ENCODE measurements at regions not wholly inside any gene's neighbourhood (a gene's known extent, or its start where the extent isn't known, plus 50 kb on each side); places are given as distances from the start of the nearest gene placed in this dataset.
"Not testable (repeated sequence)": the region's sequence is repeated elsewhere in the genome, so short reads cannot be mapped to it uniquely, and the experiment has no call there.

- DNase-seq (ENCODE audit: low read depth in 2 of 3, low spot score in 1 of 3): no peak
These were observed 164.2 kb downstream of the VAPA start for GRCh38 chr18:10077986-10078385.

- no peak for DNase-seq (ENCODE audit: low read depth in 2 of 3, low spot score in 1 of 3)
These were observed 166.6 kb downstream of the VAPA start for GRCh38 chr18:10080372-10080771.

GRCh38 chr18:10081492-10081891 is 167.7 kb downstream of the VAPA start:
- DNase-seq (ENCODE audit: low read depth in 2 of 3, low spot score in 1 of 3): no peak

- DNase-seq (ENCODE audit: low read depth in 2 of 3, low spot score in 1 of 3): no peak
These were observed 171.6 kb downstream of the VAPA start for GRCh38 chr18:10085416-10085815.

- no peak for DNase-seq (ENCODE audit: low read depth in 2 of 3, low spot score in 1 of 3)
These were observed 172.1 kb downstream of the VAPA start for GRCh38 chr18:10085876-10086275.

GRCh38 chr18:10086458-10087210 is 172.8 kb downstream of the VAPA start:
- no peak for DNase-seq (ENCODE audit: low read depth in 2 of 3, low spot score in 1 of 3)

- no peak for DNase-seq (ENCODE audit: low read depth in 2 of 3, low spot score in 1 of 3)
These were observed 174.9 kb downstream of the VAPA start for GRCh38 chr18:10088734-10089133.

GRCh38 chr18:10089881-10090280 is 176.1 kb downstream of the VAPA start:
- DNase-seq (ENCODE audit: low read depth in 2 of 3, low spot score in 1 of 3): no peak

- no peak for DNase-seq (ENCODE audit: low read depth in 2 of 3, low spot score in 1 of 3)
These were observed 176.9 kb downstream of the VAPA start for GRCh38 chr18:10090668-10091067.

- no peak for DNase-seq (ENCODE audit: low read depth in 2 of 3, low spot score in 1 of 3)
These were observed 179.6 kb downstream of the VAPA start for GRCh38 chr18:10093445-10093844.

GRCh38 chr18:10094154-10094553 is 180.3 kb downstream of the VAPA start:
- DNase-seq (ENCODE audit: low read depth in 2 of 3, low spot score in 1 of 3): no peak

- no peak for DNase-seq (ENCODE audit: low read depth in 2 of 3, low spot score in 1 of 3)
These were observed 180.8 kb downstream of the VAPA start for GRCh38 chr18:10094655-10095054.

GRCh38 chr18:10095356-10095755 is 181.5 kb downstream of the VAPA start:
- no peak for DNase-seq (ENCODE audit: low read depth in 2 of 3, low spot score in 1 of 3)

GRCh38 chr18:10099539-10100140 is 185.8 kb downstream of the VAPA start:
- no peak for DNase-seq (ENCODE audit: low read depth in 2 of 3, low spot score in 1 of 3)

- no peak for DNase-seq (ENCODE audit: low read depth in 2 of 3, low spot score in 1 of 3)
These were observed 186.4 kb downstream of the VAPA start for GRCh38 chr18:10100196-10100595.

- no peak for DNase-seq (ENCODE audit: low read depth in 2 of 3, low spot score in 1 of 3)
These were observed 187.3 kb downstream of the VAPA start for GRCh38 chr18:10100941-10101701.

GRCh38 chr18:10101729-10102128 is 187.9 kb downstream of the VAPA start:
- DNase-seq (ENCODE audit: low read depth in 2 of 3, low spot score in 1 of 3): no peak

GRCh38 chr18:10105118-10105517 is 191.3 kb downstream of the VAPA start:
- DNase-seq (ENCODE audit: low read depth in 2 of 3, low spot score in 1 of 3): not testable (repeated sequence)

- no peak for DNase-seq (ENCODE audit: low read depth in 2 of 3, low spot score in 1 of 3)
These were observed 197.4 kb downstream of the VAPA start for GRCh38 chr18:10111191-10111590.

GRCh38 chr18:10111944-10112343 is 198.1 kb downstream of the VAPA start:
- no peak for DNase-seq (ENCODE audit: low read depth in 2 of 3, low spot score in 1 of 3)

GRCh38 chr18:10113121-10114022 is 199.6 kb downstream of the VAPA start:
- DNase-seq (ENCODE audit: low read depth in 2 of 3, low spot score in 1 of 3): no peak
